Endothelial cell of hepatic sinusoid (primary cell): ENCODE measurements at regions not wholly inside any gene's neighbourhood (a gene's known extent, or its start where the extent isn't known, plus 50 kb on each side); places are given as distances from the start of the nearest gene placed in this dataset.

ENCODE experiments used
- in situ Hi-C: cut with HindIII; loops from 2 replicates; pipeline ENCODE4 v1.10.0; 2017; ENCODE audit warnings: low sequenced_read_pairs

DNA sequence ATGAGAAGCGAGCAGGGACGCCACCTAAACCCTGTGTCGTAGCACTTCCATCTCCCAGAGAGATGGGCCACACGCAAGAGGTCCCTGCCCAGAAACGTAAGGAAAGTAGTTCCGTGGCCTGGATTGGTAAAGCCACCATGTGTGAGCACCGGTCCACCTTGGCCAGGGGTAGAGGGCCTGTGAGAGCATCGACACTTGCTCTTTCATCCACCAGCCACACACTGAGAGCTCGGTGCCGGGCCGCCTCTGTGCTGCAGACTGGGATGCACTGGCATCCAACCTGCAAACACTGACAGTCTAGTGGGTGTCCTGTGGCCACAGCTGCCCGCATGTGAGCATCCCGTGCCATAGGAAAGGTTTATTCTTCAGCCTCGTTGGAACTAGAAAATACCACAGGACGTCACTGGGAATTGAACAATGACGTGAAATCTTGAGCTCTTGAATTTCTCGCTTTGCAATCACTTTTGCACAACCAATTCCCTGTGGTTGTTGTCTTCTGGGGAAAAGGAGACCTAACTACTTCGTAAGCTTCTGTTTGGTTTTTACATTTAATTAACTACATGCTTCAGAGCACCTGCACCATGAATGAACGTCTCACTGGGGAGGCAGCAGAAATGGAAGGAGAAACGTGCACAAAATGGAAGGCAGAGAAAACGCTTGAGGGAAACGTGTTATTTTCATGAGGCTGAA, 212.0 kb upstream of the RAB6C start:
- in situ Hi-C loops = no loop called here

DNA sequence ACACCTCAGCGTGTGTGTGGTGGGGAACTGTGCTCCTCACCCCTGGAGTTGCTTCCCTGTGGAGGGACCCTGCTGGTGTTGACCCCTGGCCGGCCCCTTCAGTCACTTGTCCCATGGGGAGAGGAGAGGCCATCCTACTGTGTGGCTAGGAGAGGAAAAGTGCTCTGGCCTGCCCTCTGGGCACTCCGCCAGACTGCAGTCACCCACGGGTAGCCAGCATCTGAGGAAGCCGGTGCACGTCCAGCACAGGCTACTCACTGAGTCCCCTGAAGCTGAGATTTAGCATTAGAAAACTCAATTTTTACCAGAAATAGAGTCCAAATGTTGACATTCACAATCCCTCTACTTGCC, 211.5 kb upstream of the RAB6C start:
- in situ Hi-C loops = no loop called here

DNA sequence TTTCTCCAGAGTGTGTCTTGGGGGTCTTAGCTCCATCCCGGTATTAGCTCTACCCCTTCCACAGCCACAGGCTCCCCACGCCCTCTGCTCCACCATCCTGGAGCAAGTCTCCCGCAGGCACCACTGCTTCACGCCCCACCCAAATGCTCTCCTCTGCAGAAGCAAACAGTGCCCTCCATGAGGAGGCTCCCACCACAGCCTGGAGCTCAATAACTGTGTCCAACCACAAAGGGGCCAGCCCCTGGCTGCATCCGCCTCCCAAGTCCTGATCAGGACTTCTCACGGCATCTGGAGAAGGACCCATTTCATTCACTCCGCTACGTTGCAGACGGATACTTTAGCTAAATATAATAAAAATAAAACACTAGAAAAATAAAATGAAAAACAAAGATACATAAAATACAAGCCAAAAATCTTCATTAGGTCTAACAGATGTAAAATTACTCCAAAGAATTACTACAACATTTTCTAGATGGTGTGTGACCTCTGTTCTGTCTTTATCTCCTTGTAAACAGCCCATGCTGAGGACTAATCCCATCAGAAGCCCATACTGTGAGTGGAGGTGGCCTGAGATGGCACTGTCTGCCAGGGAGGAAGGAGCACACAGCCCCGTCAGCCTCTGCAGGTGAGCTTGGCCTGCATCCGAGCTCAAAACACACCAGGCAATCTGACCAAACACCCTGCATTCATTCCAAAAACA, 210.8 kb upstream of the RAB6C start:
- in situ Hi-C loops = no loop called here

- in situ Hi-C loops = no loop called here
These were observed 210.1 kb upstream of the RAB6C start for GRCh38 chr2:129769185-129769991.

DNA sequence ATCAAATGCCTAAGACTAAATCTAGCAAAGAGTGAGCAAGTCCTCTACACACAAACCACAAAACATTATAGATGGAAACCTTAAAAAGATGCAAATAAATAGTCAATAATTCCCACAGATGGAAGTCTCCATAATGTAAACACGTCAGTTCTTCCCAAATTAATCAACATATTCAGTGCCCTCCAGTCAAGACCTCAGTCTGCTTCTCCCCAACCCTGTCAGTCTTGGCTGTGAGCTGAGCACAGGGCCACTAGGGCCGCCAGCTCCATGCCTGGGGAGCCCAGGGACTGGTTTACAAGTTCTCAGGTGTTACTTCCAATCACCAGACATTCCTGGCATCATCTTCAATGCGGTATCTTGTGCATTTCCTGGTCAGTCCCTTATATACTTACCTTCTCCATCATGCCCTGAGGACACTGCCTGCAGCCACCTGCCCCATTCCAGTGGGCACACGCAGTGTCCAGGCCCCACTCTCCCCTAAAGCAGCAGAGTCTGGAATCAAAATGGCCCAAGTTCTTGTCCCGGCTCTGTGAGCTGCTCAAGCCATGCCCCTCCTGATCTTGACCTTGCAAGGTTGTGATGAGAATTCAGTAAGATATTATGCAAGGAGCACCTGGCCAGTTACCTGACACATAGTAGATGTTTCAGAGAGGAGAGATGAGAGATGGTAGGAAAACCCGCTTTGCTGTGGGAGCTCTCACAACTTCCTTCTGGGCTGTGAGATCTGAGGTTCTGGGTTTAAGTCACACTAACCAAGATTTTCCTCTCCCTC, 207.9 kb upstream of the RAB6C start:
- in situ Hi-C loops = no loop called here

DNA sequence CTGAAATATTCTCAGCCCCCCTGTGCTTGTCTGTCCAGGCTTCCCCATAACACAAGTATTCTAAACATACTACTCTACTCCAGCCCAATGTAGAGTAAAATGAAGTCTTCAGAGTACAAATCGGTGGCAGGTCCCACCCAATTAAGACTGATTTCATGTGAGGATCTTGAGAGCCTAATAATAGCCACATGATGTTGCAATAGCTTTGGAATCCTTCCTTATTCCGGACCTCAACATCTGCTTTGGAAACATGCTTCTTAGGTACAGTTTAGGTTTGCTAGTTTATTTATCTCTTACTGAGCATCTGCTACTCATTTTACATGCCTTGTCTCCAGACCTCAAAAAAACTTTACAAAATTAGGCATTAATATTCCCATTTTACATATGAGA, 207.3 kb upstream of the RAB6C start:
- in situ Hi-C loops = no loop called here

DNA sequence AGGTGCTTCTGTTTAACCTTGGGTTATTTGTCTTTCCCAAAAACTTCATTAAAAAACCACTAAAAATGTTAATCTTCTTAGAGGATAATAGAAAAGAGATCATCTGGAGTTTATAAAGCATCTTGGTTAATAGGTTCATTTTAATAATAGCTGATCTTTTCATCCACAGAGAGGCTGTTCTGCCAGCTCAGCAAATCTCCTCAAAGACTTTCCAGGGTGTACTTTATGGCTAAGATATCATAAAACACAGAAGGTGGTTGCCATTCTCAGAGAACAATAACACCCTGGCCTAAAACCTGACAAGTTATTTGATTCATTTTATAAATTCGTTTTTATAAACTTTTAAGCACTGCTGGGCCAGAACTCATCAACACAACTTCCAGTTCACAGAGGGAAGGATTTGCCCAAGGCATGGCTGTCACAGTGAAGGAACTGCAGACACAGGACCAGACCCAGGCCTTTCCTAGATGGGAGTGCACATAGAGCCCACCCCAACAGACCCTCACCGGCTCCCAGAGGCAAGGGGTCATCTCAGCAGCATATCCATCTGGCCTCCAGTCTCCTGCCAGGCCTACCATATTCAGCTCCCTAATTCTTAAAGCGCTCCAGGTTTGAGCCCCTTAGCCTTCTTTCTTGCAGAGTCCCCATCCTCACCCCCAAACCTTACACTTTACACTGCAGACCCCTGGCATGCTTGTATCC, 203.4 kb upstream of the RAB6C start:
- in situ Hi-C loops = no loop called here

DNA sequence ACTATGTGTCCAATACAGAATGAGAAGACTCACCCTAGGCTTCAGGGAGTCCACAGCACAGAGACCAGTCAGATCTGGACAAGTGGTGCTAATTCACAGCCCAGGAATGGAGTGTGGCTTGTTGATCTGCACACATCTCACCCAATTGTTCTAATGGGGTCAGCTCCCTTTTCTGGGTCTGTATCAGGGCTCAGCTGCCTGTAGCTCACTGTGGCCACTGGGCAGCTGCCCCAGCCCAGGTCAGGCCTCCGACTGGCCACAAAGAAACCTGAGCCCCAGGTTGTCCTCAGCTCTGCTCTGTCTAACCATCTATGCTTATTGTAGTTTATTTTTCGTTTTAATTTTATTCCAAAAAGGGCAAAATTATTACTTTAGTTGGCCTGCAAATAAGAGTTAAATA, 202.3 kb upstream of the RAB6C start:
- in situ Hi-C loops = no loop called here

DNA sequence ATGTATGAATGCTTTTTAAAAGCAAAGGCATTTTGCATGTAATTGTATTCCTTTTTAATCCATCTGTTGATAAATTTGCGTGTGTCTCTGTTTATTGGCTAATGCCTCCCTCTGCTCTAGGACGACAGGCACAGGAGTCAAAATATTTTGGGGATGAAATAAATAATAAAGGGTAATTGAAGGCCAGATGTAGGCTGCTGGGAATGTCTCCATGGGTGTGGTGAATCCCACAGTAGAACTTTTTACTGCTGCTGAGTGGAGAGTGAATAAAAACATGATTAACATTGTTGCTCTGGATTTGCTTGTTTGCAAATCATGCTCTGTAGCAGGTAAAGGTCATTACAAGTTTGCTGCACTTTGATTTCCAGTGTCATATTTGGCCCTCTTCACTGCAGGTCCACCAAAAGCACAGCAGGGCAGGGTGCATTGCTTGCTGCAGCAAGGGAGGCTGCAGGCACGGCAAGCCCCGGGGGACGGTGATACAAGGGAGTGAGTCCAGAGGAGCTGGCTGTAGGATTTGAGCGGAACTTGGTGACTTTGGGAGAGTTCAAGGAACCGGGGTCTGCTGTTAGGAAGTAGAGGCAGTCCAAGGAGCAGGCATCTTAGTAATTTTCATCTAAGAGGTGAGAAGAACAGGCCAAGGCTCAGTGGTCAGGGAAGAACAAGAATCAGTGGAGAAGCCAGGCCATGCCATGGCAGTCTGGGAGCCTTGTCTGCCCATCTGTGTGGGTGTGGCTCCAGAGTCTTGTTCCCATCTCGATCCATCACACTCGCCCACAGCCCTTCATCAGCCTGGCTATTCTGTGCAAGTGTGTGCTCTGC, 201.5 kb upstream of the RAB6C start:
- in situ Hi-C loops = no loop called here

DNA sequence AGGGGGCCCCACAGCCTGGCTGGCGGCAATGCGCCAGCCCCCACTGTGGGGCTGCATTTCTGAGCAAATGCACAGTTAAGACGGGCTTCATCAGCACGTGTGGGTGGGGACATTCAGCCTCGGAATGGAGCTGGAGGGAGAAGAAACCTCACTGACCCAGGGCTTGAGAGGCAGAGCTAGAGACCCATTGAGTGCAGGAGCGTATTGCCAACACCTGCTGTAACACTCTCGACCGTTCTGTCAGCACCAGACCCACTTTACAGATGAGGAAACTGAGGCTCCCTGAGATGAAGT, 200.9 kb upstream of the RAB6C start:
- in situ Hi-C loops = no loop called here

DNA sequence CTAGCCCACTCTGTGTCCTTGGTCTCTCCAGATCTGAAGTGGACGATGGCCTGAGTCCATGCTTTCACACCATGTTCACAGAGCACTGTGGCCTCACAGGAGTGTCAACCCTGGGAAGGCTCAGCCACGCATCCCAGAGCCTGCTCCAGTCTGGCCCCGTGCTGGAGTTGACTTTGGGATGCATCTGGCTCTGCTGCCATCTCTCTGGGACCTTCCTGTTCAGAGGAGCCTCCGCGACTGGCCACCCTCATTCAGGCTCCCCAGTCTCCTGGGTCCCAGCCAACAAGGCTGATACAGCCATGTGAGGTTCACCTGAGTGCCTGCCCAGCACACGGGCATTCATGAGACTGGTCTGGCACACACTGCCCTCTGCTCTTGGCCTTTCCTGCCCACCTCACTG, 199.7 kb upstream of the RAB6C start:
- in situ Hi-C loops = no loop called here

- in situ Hi-C loops = no loop called here
These were observed 198.9 kb upstream of the RAB6C start for GRCh38 chr2:129780316-129781270.

- in situ Hi-C loops = no loop called here
These were observed 197.5 kb upstream of the RAB6C start for GRCh38 chr2:129781749-129782632.

- in situ Hi-C loops = no loop called here
These were observed 196.9 kb upstream of the RAB6C start for GRCh38 chr2:129782633-129782990.

GRCh38 chr2:129784486-129784885, 195.0 kb upstream of the RAB6C start:
- in situ Hi-C loops = no loop called here

GRCh38 chr2:129791712-129792111, 187.8 kb upstream of the RAB6C start:
- in situ Hi-C loops = no loop called here

- in situ Hi-C loops = no loop called here
These were observed 186.0 kb upstream of the RAB6C start for GRCh38 chr2:129793431-129793902.

GRCh38 chr2:129794116-129794515, 185.3 kb upstream of the RAB6C start:
- in situ Hi-C loops = no loop called here
